ENCODE measurements at regions not wholly inside any gene's neighbourhood (a gene's known extent, or its start where the extent isn't known, plus 50 kb on each side); places are given as distances from the start of the nearest gene placed in this dataset.

GRCh38 chr6:196543-196942 is 95.7 kb upstream of the DUSP22 start:
- TF ChIP-seq CTCF (IDR thresholded peaks at IDR 0.05) (no peak), ZNF317 (CRISPR knock-in tag; IDR thresholded peaks at IDR 0.05; ENCODE audit: borderline replicate concordance, low read depth) (no peak), MLX (CRISPR knock-in tag; IDR thresholded peaks at IDR 0.05) (no peak), ARID4B (CRISPR knock-in tag; IDR thresholded peaks at IDR 0.05; ENCODE audit: borderline replicate concordance) (no peak), TCF7 (CRISPR knock-in tag; IDR thresholded peaks at IDR 0.05; ENCODE audit: low read depth) (no peak), TEAD4 (CRISPR knock-in tag; IDR thresholded peaks at IDR 0.05) (no peak), ZNF512 (CRISPR knock-in tag; IDR thresholded peaks at IDR 0.05; ENCODE audit: borderline replicate concordance) (no peak), PREB (CRISPR knock-in tag; IDR thresholded peaks at IDR 0.05; ENCODE audit: borderline replicate concordance) (no peak), ZNF232 (CRISPR knock-in tag; IDR thresholded peaks at IDR 0.05) (no peak), E2F1 (CRISPR knock-in tag; IDR thresholded peaks at IDR 0.05) (no peak), FOXK1 (CRISPR knock-in tag; IDR thresholded peaks at IDR 0.05) (no peak), ZBTB21 (CRISPR knock-in tag; IDR thresholded peaks at IDR 0.05; ENCODE audit: borderline replicate concordance) (no peak), MAX (CRISPR knock-in tag; IDR thresholded peaks at IDR 0.05) (no peak), ELF4 (CRISPR knock-in tag; IDR thresholded peaks at IDR 0.05; ENCODE audit: low read depth) (no peak)
